HEK293 (cell line): ENCODE measurements at regions not wholly inside any gene's neighbourhood (a gene's known extent, or its start where the extent isn't known, plus 50 kb on each side); places are given as distances from the start of the nearest gene placed in this dataset.

Experiments used
- CTCF ChIA-PET: fragments of 350-600 bp; formaldehyde crosslinking; extraction: SDS; loops from one replicate; lab custom pipeline; 2021; ENCODE audit warnings: antibody characterized with exemption; lab: Yijun Ruan, JAX
- POLR2A ChIA-PET: fragments of 300-600 bp; formaldehyde crosslinking; extraction: SDS; loops from one replicate; lab custom pipeline; 2020; ENCODE audit warnings: antibody characterized with exemption, inconsistent platforms; lab: Yijun Ruan, JAX
- H3K27ac ChIP-seq: fragments of 200-500 bp; sonication (Bioruptor generic); 2 replicates; pipeline ENCODE4 v1.5.1; 2014; ENCODE audit warnings: low read depth, low read length, control low read depth, inconsistent platforms; ENCODE audit errors: extremely low read depth
- H3K36me3 ChIP-seq, 2 experiments: fragments of 200-500 bp in 1 of 2; sonication (Bioruptor generic) in 1 of 2; 1 replicate in 1 of 2; 2 replicates in 1 of 2; pipeline ENCODE4 v1.5.1; 2014 to 2017; ENCODE audit warnings: inconsistent platforms in 2 of 2, low read length in 2 of 2; ENCODE audit not compliant: control insufficient read depth in 2 of 2, insufficient read depth in 1 of 2
- H3K4me1 ChIP-seq: fragments of 200-500 bp; sonication (Bioruptor generic); 2 replicates; pipeline ENCODE4 v1.5.1; 2014; ENCODE audit warnings: mild to moderate bottlenecking, low read length, inconsistent platforms; ENCODE audit not compliant: control insufficient read depth, insufficient read depth
- H3K4me3 ChIP-seq: 2 replicates; pipeline ENCODE4 v1.5.1; 2011; ENCODE audit warnings: low read depth, mild to moderate bottlenecking, control low read depth, low read length, moderate library complexity
- H3K9me3 ChIP-seq: fragments of 200-500 bp; sonication (Bioruptor generic); 2 replicates; pipeline ENCODE4 v1.5.1; 2014; ENCODE audit warnings: low read depth, low read length, inconsistent platforms; ENCODE audit not compliant: control insufficient read depth, insufficient read depth
- BCL11A ChIP-seq: fragments of 450-650 bp; formaldehyde crosslinking; IDR thresholded peaks from 2 replicates; pipeline ENCODE4 v1.5.1; 2016; ENCODE audit warnings: low read depth, missing biosample characterization, missing genetic modification characterization
- GLI4 ChIP-seq: fragments of 450-650 bp; formaldehyde crosslinking; IDR thresholded peaks from 2 replicates; pipeline ENCODE4 v1.5.1; 2016; ENCODE audit warnings: missing biosample characterization, missing genetic modification characterization
- INSM2 ChIP-seq: fragments of 450-650 bp; formaldehyde crosslinking; IDR thresholded peaks from 2 replicates; pipeline ENCODE4 v1.5.1; 2016; ENCODE audit warnings: missing biosample characterization, missing genetic modification characterization
- KLF1 ChIP-seq: fragments of 450-650 bp; formaldehyde crosslinking; IDR thresholded peaks from 2 replicates; pipeline ENCODE4 v1.5.1; 2016; ENCODE audit warnings: missing biosample characterization, missing genetic modification characterization
- KLF10 ChIP-seq: fragments of 450-650 bp; IDR thresholded peaks from 2 replicates; pipeline ENCODE4 v1.5.1; 2018; ENCODE audit warnings: missing biosample characterization, mild to moderate bottlenecking, missing genetic modification characterization
- KLF9 ChIP-seq: fragments of 450-650 bp; formaldehyde crosslinking; IDR thresholded peaks from 2 replicates; pipeline ENCODE4 v1.5.1; 2016; ENCODE audit warnings: missing biosample characterization, missing genetic modification characterization, low read depth
- MEIS1 ChIP-seq: sonication (generic); formaldehyde crosslinking; IDR thresholded peaks from 2 replicates; pipeline ENCODE4 v1.8.1; 2022; ENCODE audit warnings: missing genetic modification reagents, mild to moderate bottlenecking, borderline replicate concordance
- WT1 ChIP-seq: fragments of 450-650 bp; formaldehyde crosslinking; IDR thresholded peaks from 2 replicates; pipeline ENCODE4 v1.5.1; 2016; ENCODE audit warnings: missing biosample characterization, missing genetic modification characterization
- ZBTB44 ChIP-seq: fragments of 450-650 bp; IDR thresholded peaks from 2 replicates; pipeline ENCODE4 v1.5.1; 2018; ENCODE audit warnings: missing biosample characterization, mild to moderate bottlenecking, missing genetic modification characterization
- ZFP3 ChIP-seq: fragments of 450-650 bp; formaldehyde crosslinking; IDR thresholded peaks from 2 replicates; pipeline ENCODE4 v1.5.1; 2016; ENCODE audit warnings: low read depth, missing biosample characterization, missing genetic modification characterization
- ZNF121 ChIP-seq: fragments of 450-650 bp; formaldehyde crosslinking; IDR thresholded peaks from 2 replicates; pipeline ENCODE4 v1.5.1; 2016; ENCODE audit warnings: missing biosample characterization, missing genetic modification characterization
- ZNF148 ChIP-seq: fragments of 450-650 bp; formaldehyde crosslinking; IDR thresholded peaks from 2 replicates; pipeline ENCODE4 v1.5.0; 2017; ENCODE audit warnings: missing biosample characterization, missing genetic modification characterization, borderline replicate concordance
- ZNF157 ChIP-seq: fragments of 450-650 bp; formaldehyde crosslinking; IDR thresholded peaks from 2 replicates; pipeline ENCODE4 v1.5.1; 2016; ENCODE audit warnings: missing biosample characterization, missing genetic modification characterization
- ZNF19 ChIP-seq: fragments of 450-650 bp; formaldehyde crosslinking; IDR thresholded peaks from 2 replicates; pipeline ENCODE4; 2016; ENCODE audit warnings: missing biosample characterization, missing genetic modification characterization, low read depth
- ZNF223 ChIP-seq: fragments of 450-650 bp; formaldehyde crosslinking; IDR thresholded peaks from 2 replicates; pipeline ENCODE4 v1.5.1; 2016; ENCODE audit warnings: missing biosample characterization, missing genetic modification characterization
- ZNF248 ChIP-seq: fragments of 450-650 bp; formaldehyde crosslinking; IDR thresholded peaks from 2 replicates; pipeline ENCODE4 v1.5.1; 2017; ENCODE audit warnings: missing biosample characterization, missing genetic modification characterization
- ZNF266 ChIP-seq: fragments of 450-650 bp; formaldehyde crosslinking; IDR thresholded peaks from 2 replicates; pipeline ENCODE4 v1.5.1; 2016; ENCODE audit warnings: missing biosample characterization, missing genetic modification characterization, low read depth
- ZNF280D ChIP-seq: fragments of 450-650 bp; formaldehyde crosslinking; IDR thresholded peaks from 2 replicates; pipeline ENCODE4 v1.5.1; 2016; ENCODE audit warnings: missing biosample characterization, missing genetic modification characterization
- ZNF311 ChIP-seq: fragments of 450-650 bp; formaldehyde crosslinking; IDR thresholded peaks from 2 replicates; pipeline ENCODE4 v1.5.1; 2017; ENCODE audit warnings: missing biosample characterization, missing genetic modification characterization, borderline replicate concordance
- ZNF423 ChIP-seq: fragments of 450-650 bp; formaldehyde crosslinking; IDR thresholded peaks from 2 replicates; pipeline ENCODE4 v1.5.1; 2016; ENCODE audit warnings: missing biosample characterization, missing genetic modification characterization
- ZNF501 ChIP-seq: fragments of 450-650 bp; formaldehyde crosslinking; IDR thresholded peaks from 2 replicates; pipeline ENCODE4 v1.5.1; 2016; ENCODE audit warnings: missing biosample characterization, missing genetic modification characterization
- ZNF514 ChIP-seq: fragments of 450-650 bp; formaldehyde crosslinking; IDR thresholded peaks from 2 replicates; pipeline ENCODE4 v1.5.1; 2016; ENCODE audit warnings: missing biosample characterization, missing genetic modification characterization
- ZNF629 ChIP-seq: fragments of 450-650 bp; formaldehyde crosslinking; IDR thresholded peaks from 2 replicates; pipeline ENCODE4 v1.5.1; 2017; ENCODE audit warnings: missing biosample characterization, missing genetic modification characterization
- ZNF664 ChIP-seq: fragments of 450-650 bp; formaldehyde crosslinking; IDR thresholded peaks from 2 replicates; pipeline ENCODE4 v1.5.1; 2016; ENCODE audit warnings: missing biosample characterization, missing genetic modification characterization
- ZNF677 ChIP-seq: fragments of 450-650 bp; IDR thresholded peaks from 2 replicates; pipeline ENCODE4 v1.5.0; 2018; ENCODE audit warnings: missing biosample characterization, mild to moderate bottlenecking, missing genetic modification characterization, moderate library complexity
- ZNF76 ChIP-seq: fragments of 450-650 bp; formaldehyde crosslinking; IDR thresholded peaks from 2 replicates; pipeline ENCODE4; 2016; ENCODE audit warnings: low read depth, missing biosample characterization, missing genetic modification characterization, borderline replicate concordance

GRCh38 chr3:5542472-5542871 is 355.0 kb downstream of the EDEM1 start:
- no peaks in the 10 kb centered on the region for H3K36me3 ChIP-seq
- TF ChIP-seq ZNF280D (tag by site-specific recombination) (no peak), ZNF514 (no peak), ZNF423 (tag by site-specific recombination) (no peak), ZNF501 (tag by site-specific recombination) (no peak), MEIS1 (CRISPR knock-in tag) (no peak), ZNF629 (tag by site-specific recombination) (no peak), KLF10 (tag by site-specific recombination) (no peak), ZNF677 (tag by site-specific recombination) (no peak), ZBTB44 (tag by site-specific recombination) (no peak), ZNF664 (tag by site-specific recombination) (no peak)
- TF ChIP-seq, all 188 proteins: peak for 0
- no peak overlapping the region for H3K27ac ChIP-seq
- H3K4me1 ChIP-seq, result no peaks in the 10 kb centered on the region
- ChIA-PET CTCF (no interaction called here), POLR2A (no interaction called here)
- H3K4me3 ChIP-seq, result no peak overlapping the region
- no peaks in the 10 kb centered on the region for H3K9me3 ChIP-seq

- no peak overlapping the region for H3K4me3 ChIP-seq
- POLR2A ChIA-PET, result no interaction called here
- CTCF ChIA-PET, result no interaction called here
- no peak overlapping the region for H3K27ac ChIP-seq
- no peaks in the 10 kb centered on the region for H3K36me3 ChIP-seq
- no peaks in the 10 kb centered on the region for H3K4me1 ChIP-seq
- H3K9me3 ChIP-seq, result no peaks in the 10 kb centered on the region
- TF ChIP-seq ZNF19 (tag by site-specific recombination), result no peak
- no peak for TF ChIP-seq ZNF311 (tag by site-specific recombination)
- no peak for TF ChIP-seq KLF9 (tag by site-specific recombination)
- TF ChIP-seq ZNF148 (tag by site-specific recombination), result no peak
- TF ChIP-seq ZNF266, result no peak
- TF ChIP-seq ZNF121 (tag by site-specific recombination), result no peak
- TF ChIP-seq ZNF223 (tag by site-specific recombination), result no peak
- no peak for TF ChIP-seq ZNF248
- no peak for TF ChIP-seq BCL11A (tag by site-specific recombination)
- no peak for TF ChIP-seq ZFP3 (tag by site-specific recombination)
- no peak for TF ChIP-seq INSM2 (tag by site-specific recombination)
- TF ChIP-seq WT1, result no peak
- no peak for TF ChIP-seq ZBTB44 (tag by site-specific recombination)
- TF ChIP-seq GLI4 (tag by site-specific recombination), result no peak
- no peak for TF ChIP-seq ZNF76 (tag by site-specific recombination)
- no peak for TF ChIP-seq KLF1 (tag by site-specific recombination)
- no peak for TF ChIP-seq ZNF157 (tag by site-specific recombination)
These were observed 355.5 kb downstream of the EDEM1 start for GRCh38 chr3:5543047-5543446.
